ENCODE measurements at regions not wholly inside any gene's neighbourhood (a gene's known extent, or its start where the extent isn't known, plus 50 kb on each side); places are given as distances from the start of the nearest gene placed in this dataset.
"Not testable (repeated sequence)": the region's sequence is repeated elsewhere in the genome, so short reads cannot be mapped to it uniquely, and the experiment has no call there.

DNA sequence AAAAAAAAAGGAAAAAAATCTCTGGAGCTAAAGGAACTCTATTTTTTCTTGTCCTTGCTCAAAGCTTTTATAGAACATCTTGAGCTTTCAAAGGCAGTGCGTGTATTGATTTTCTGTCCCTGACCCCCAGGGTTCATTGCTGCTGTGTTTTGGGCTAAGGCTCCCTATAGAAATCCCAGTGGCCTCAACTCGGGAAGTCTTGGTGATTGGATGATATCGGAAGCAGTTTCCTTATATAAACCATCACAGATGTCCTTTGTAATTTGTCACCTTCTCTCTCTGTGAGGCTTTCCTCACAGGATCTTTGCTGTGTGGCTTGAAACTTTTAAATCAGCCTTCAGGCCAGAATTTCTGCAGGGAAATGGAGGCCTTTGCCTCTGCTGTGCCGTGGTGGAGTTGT lies 397.7 kb downstream of the RPS6KC1 start:
- H3K4me3 ChIP-seq = no peak overlapping the region
- no peak overlapping the region for H3K4me2 ChIP-seq
- H3K9me3 ChIP-seq (ENCODE audit: low read depth) = no peaks in the 10 kb centered on the region
- TF ChIP-seq EZH2 (IDR thresholded peaks at IDR 0.05; ENCODE audit: borderline replicate concordance) (no peak), EZH2phosphoT487 (IDR thresholded peaks at IDR 0.05; ENCODE audit: low read depth, severe bottlenecking, unreplicated experiment) (no peak), CTCF (IDR thresholded peaks at IDR 0.05; ENCODE audit: poor library complexity) (no peak)
- no peak overlapping the region for H2AFZ ChIP-seq
- H3K36me3 ChIP-seq (replicated peaks; ENCODE audit: insufficient read depth, low read depth) = no peaks in the 10 kb centered on the region
- no peaks in the 10 kb centered on the region for H4K20me1 ChIP-seq (ENCODE audit: insufficient read depth, poor library complexity, severe bottlenecking)
- DNase-seq (ENCODE audit: low spot score) = no peak
- H3K9me2 ChIP-seq (replicated peaks; ENCODE audit: insufficient read depth) = no peaks in the 10 kb centered on the region
- 86% methylated on average over 4 of the region's 4 CpGs for WGBS (ENCODE audit: low lambda C conversion rate, missing lambda C conversion rate)
- no peaks in the 10 kb centered on the region for H3K27me3 ChIP-seq
- no peak overlapping the region for H3K27ac ChIP-seq
- no peaks in the 10 kb centered on the region for H3K4me1 ChIP-seq (ENCODE audit: insufficient read depth)
- H3K79me2 ChIP-seq = no peaks in the 10 kb centered on the region

DNA sequence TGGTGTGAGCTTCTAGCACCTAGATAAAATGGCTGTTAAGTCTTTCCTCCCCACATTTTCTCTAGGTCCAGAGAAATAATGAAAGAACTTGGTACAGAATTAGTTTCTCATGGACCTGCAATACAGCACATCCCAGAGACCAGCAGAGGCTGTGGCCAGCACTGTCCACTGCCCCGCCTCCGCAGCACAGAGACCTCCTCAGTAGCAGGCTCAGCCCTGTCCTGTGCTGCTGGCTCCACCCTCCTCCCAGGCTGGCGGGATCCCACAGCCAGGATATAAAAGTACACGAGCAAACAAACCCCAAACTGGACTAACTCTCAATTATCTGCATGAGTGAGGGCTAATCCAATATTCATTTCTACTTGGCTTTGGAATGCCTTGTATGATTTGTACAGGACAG lies 401.5 kb downstream of the RPS6KC1 start:
- WGBS (ENCODE audit: low lambda C conversion rate, missing lambda C conversion rate) = 63% methylated on average over 4 of the region's 4 CpGs
- H3K79me2 ChIP-seq = no peaks in the 10 kb centered on the region
- H3K9me3 ChIP-seq (ENCODE audit: low read depth) = no peaks in the 10 kb centered on the region
- H3K27ac ChIP-seq = no peak overlapping the region
- no peak for DNase-seq (ENCODE audit: low spot score)
- H2AFZ ChIP-seq = no peak overlapping the region
- H4K20me1 ChIP-seq (ENCODE audit: insufficient read depth, poor library complexity, severe bottlenecking) = no peaks in the 10 kb centered on the region
- no peak overlapping the region for H3K4me2 ChIP-seq
- no peak overlapping the region for H3K4me3 ChIP-seq
- no peaks in the 10 kb centered on the region for H3K4me1 ChIP-seq (ENCODE audit: insufficient read depth)
- TF ChIP-seq EZH2 (IDR thresholded peaks at IDR 0.05; ENCODE audit: borderline replicate concordance) (no peak), EZH2phosphoT487 (IDR thresholded peaks at IDR 0.05; ENCODE audit: low read depth, severe bottlenecking, unreplicated experiment) (no peak), CTCF (IDR thresholded peaks at IDR 0.05; ENCODE audit: poor library complexity) (no peak)
- no peaks in the 10 kb centered on the region for H3K9me2 ChIP-seq (replicated peaks; ENCODE audit: insufficient read depth)
- H3K27me3 ChIP-seq = no peaks in the 10 kb centered on the region
- no peaks in the 10 kb centered on the region for H3K36me3 ChIP-seq (replicated peaks; ENCODE audit: insufficient read depth, low read depth)

DNA sequence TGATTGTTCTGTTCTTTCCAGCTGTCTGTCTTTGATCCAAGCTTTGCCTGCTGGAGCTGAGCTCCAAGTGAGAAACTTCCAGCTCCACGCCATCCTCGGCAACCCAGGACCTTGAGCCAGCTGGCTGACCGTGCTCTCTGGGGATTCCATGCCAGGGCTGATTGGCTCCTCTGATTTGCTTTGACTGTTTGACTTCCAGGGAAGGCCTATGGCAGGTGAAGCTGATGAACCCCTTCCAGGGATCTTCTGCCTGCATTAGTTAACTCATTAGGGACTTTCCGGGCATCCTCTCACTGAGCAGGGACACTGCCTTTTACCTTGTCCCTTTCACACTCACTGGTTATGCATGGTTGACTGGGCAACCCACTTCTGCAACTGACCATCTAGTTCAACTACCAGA lies 406.1 kb downstream of the RPS6KC1 start:
- TF ChIP-seq EZH2phosphoT487 (IDR thresholded peaks at IDR 0.05; ENCODE audit: low read depth, severe bottlenecking, unreplicated experiment) (no peak), EZH2 (IDR thresholded peaks at IDR 0.05; ENCODE audit: borderline replicate concordance) (no peak), CTCF (IDR thresholded peaks at IDR 0.05; ENCODE audit: poor library complexity) (no peak)
- Histone ChIP-seq H4K20me1 (ENCODE audit: insufficient read depth, poor library complexity, severe bottlenecking) (no peaks in the 10 kb centered on the region), H3K4me1 (ENCODE audit: insufficient read depth) (no peaks in the 10 kb centered on the region), H3K27me3 (no peaks in the 10 kb centered on the region), H3K4me3 (no peak overlapping the region), H3K9me3 (ENCODE audit: low read depth) (no peaks in the 10 kb centered on the region), H3K79me2 (no peaks in the 10 kb centered on the region), H3K9me2 (replicated peaks; ENCODE audit: insufficient read depth) (no peaks in the 10 kb centered on the region), H3K36me3 (replicated peaks; ENCODE audit: insufficient read depth, low read depth) (no peaks in the 10 kb centered on the region), H2AFZ (no peak overlapping the region), H3K4me2 (no peak overlapping the region), H3K27ac (no peak overlapping the region)
- DNase-seq (ENCODE audit: low spot score) = no peak
- 85% methylated on average over 4 of the region's 4 CpGs for WGBS (ENCODE audit: low lambda C conversion rate, missing lambda C conversion rate)

- Histone ChIP-seq H3K79me2 (no peaks in the 10 kb centered on the region), H3K36me3 (replicated peaks; ENCODE audit: insufficient read depth, low read depth) (no peaks in the 10 kb centered on the region), H3K27me3 (no peaks in the 10 kb centered on the region), H2AFZ (no peak overlapping the region), H3K9me2 (replicated peaks; ENCODE audit: insufficient read depth) (no peaks in the 10 kb centered on the region), H3K4me3 (no peak overlapping the region), H3K4me2 (no peak overlapping the region), H3K9me3 (ENCODE audit: low read depth) (no peaks in the 10 kb centered on the region), H3K27ac (no peak overlapping the region), H4K20me1 (ENCODE audit: insufficient read depth, poor library complexity, severe bottlenecking) (no peaks in the 10 kb centered on the region), H3K4me1 (ENCODE audit: insufficient read depth) (no peaks in the 10 kb centered on the region)
- WGBS (ENCODE audit: low lambda C conversion rate, missing lambda C conversion rate) = 95% methylated on average over 2 of the region's 2 CpGs
- DNase-seq (ENCODE audit: low spot score) = no peak
- TF ChIP-seq EZH2phosphoT487 (IDR thresholded peaks at IDR 0.05; ENCODE audit: low read depth, severe bottlenecking, unreplicated experiment) (no peak), CTCF (IDR thresholded peaks at IDR 0.05; ENCODE audit: poor library complexity) (no peak), EZH2 (IDR thresholded peaks at IDR 0.05; ENCODE audit: borderline replicate concordance) (no peak)
Measured at GRCh38 chr1:213457733-213458132, 406.7 kb downstream of the RPS6KC1 start.

- not testable (repeated sequence) for H3K4me2 ChIP-seq; H3K9me3 ChIP-seq (ENCODE audit: low read depth); H3K4me1 ChIP-seq (ENCODE audit: insufficient read depth); H3K79me2 ChIP-seq; DNase-seq (ENCODE audit: low spot score); H3K27me3 ChIP-seq; H3K27ac ChIP-seq; H3K4me3 ChIP-seq; H4K20me1 ChIP-seq (ENCODE audit: insufficient read depth, poor library complexity, severe bottlenecking); H3K9me2 ChIP-seq (replicated peaks; ENCODE audit: insufficient read depth); H3K36me3 ChIP-seq (replicated peaks; ENCODE audit: insufficient read depth, low read depth); H2AFZ ChIP-seq
- WGBS (ENCODE audit: low lambda C conversion rate, missing lambda C conversion rate) = 100% methylated on average over 3 of the region's 3 CpGs
Measured at GRCh38 chr1:213462374-213462773, 411.3 kb downstream of the RPS6KC1 start.

Measured in hepatocyte (in vitro differentiated cells).